HCT116 (cell line): ENCODE measurements at regions not wholly inside any gene's neighbourhood (a gene's known extent, or its start where the extent isn't known, plus 50 kb on each side); places are given as distances from the start of the nearest gene placed in this dataset.

Source experiments
- CEBPB ChIP-seq: IDR thresholded peaks from 2 replicates; pipeline ENCODE4 v1.6.1; 2012; ENCODE audit warnings: low read depth
- EGR1 ChIP-seq: IDR thresholded peaks from 2 replicates; pipeline ENCODE4 v1.6.1; 2012; ENCODE audit warnings: low read depth
- ELF1 ChIP-seq: IDR thresholded peaks from 2 replicates; pipeline ENCODE4 v1.6.1; 2012; ENCODE audit warnings: low read depth, borderline replicate concordance
- EZH2phosphoT487 ChIP-seq: fragments of 200-600 bp; IDR thresholded peaks from 2 replicates; pipeline ENCODE4 v1.6.1; 2018; ENCODE audit warnings: antibody characterized with exemption, borderline replicate concordance
- JUND ChIP-seq: IDR thresholded peaks from 2 replicates; pipeline ENCODE4 v1.6.1; 2012
- POLR2A ChIP-seq: IDR thresholded peaks from 2 replicates; pipeline ENCODE4 v1.7.0; 2011; ENCODE audit warnings: borderline replicate concordance; ENCODE audit not compliant: insufficient read depth, insufficient read length; ENCODE audit errors: extremely low read depth
- POLR2AphosphoS5 ChIP-seq: IDR thresholded peaks from 2 replicates; pipeline ENCODE4 v1.6.1; 2011; ENCODE audit warnings: mild to moderate bottlenecking, low read depth, low read length, moderate library complexity
- RAD21 ChIP-seq: IDR thresholded peaks from 2 replicates; pipeline ENCODE4 v1.6.1; 2012; ENCODE audit warnings: low read depth, mild to moderate bottlenecking
- SP1 ChIP-seq: IDR thresholded peaks from 2 replicates; pipeline ENCODE4 v1.6.1; 2012; ENCODE audit warnings: low read depth
- TCF7L2 ChIP-seq: IDR thresholded peaks from 2 replicates; pipeline ENCODE4 v1.7.0; 2011; ENCODE audit warnings: borderline replicate concordance, inconsistent platforms; ENCODE audit not compliant: insufficient read depth, insufficient read length; ENCODE audit errors: extremely low read depth
- TF ChIP-seq, protein P1 (sequence below), 3 experiments: fragments of 200-600 bp in 1 of 3; sonication (generic) in 1 of 3; IDR thresholded peaks in 2 of 3; conservative IDR thresholded peaks in 1 of 3; 2 replicates each; pipeline ENCODE4 v1.5.1; 2012 to 2017; ENCODE audit warnings: low read depth in 2 of 3, low read length in 2 of 3, antibody characterized with exemption in 1 of 3, borderline replicate concordance in 1 of 3, control low read depth in 1 of 3, mild to moderate bottlenecking in 1 of 3, mixed read lengths in 1 of 3, mixed run types in 1 of 3, moderate library complexity in 1 of 3; ENCODE audit not compliant: insufficient read depth in 1 of 3
- TF ChIP-seq, protein P2 (sequence below): IDR thresholded peaks from 2 replicates; pipeline ENCODE4 v1.6.1; 2011; ENCODE audit warnings: mild to moderate bottlenecking, low read length, moderate library complexity; ENCODE audit not compliant: insufficient replicate concordance; ENCODE audit errors: extremely low read depth
- TF ChIP-seq, protein P3 (sequence below): IDR thresholded peaks from 2 replicates; pipeline ENCODE4 v1.6.1; 2012

DNA sequence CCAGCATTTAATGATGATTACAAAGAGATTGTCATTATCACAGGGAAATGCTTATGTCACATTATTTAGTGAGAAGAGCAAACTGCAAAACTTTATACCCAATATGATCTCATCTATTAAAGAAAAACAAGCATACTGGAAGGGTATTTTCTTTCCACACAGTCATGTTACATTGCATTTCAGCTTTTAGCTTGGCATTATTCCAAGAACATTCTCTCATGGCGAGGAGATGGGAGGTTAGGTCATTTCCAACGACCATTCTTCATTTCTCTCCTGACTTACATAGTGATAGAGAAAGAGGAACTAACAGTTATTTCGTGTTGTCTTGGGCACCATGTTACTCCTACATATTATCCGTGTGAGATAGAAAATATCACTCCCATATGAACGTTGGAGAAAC, 309.4 kb upstream of the XYLT1 start:
- no peak for TF ChIP-seq RAD21
- TF ChIP-seq, protein P1, sequence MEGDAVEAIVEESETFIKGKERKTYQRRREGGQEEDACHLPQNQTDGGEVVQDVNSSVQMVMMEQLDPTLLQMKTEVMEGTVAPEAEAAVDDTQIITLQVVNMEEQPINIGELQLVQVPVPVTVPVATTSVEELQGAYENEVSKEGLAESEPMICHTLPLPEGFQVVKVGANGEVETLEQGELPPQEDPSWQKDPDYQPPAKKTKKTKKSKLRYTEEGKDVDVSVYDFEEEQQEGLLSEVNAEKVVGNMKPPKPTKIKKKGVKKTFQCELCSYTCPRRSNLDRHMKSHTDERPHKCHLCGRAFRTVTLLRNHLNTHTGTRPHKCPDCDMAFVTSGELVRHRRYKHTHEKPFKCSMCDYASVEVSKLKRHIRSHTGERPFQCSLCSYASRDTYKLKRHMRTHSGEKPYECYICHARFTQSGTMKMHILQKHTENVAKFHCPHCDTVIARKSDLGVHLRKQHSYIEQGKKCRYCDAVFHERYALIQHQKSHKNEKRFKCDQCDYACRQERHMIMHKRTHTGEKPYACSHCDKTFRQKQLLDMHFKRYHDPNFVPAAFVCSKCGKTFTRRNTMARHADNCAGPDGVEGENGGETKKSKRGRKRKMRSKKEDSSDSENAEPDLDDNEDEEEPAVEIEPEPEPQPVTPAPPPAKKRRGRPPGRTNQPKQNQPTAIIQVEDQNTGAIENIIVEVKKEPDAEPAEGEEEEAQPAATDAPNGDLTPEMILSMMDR (IDR thresholded peaks at IDR 0.05 in 2 of 3, conservative IDR thresholded peaks at IDR 0.05 in 1 of 3; ENCODE audit: borderline replicate concordance in 1 of 3, insufficient read depth in 1 of 3, low read depth in 2 of 3, low read length in 2 of 3): no peak
- TF ChIP-seq POLR2A: no peak
- TF ChIP-seq, protein P2, sequence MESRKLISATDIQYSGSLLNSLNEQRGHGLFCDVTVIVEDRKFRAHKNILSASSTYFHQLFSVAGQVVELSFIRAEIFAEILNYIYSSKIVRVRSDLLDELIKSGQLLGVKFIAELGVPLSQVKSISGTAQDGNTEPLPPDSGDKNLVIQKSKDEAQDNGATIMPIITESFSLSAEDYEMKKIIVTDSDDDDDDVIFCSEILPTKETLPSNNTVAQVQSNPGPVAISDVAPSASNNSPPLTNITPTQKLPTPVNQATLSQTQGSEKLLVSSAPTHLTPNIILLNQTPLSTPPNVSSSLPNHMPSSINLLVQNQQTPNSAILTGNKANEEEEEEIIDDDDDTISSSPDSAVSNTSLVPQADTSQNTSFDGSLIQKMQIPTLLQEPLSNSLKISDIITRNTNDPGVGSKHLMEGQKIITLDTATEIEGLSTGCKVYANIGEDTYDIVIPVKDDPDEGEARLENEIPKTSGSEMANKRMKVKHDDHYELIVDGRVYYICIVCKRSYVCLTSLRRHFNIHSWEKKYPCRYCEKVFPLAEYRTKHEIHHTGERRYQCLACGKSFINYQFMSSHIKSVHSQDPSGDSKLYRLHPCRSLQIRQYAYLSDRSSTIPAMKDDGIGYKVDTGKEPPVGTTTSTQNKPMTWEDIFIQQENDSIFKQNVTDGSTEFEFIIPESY: no peak
- TF ChIP-seq, protein P3, sequence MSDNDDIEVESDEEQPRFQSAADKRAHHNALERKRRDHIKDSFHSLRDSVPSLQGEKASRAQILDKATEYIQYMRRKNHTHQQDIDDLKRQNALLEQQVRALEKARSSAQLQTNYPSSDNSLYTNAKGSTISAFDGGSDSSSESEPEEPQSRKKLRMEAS: no peak
- no peak for TF ChIP-seq POLR2AphosphoS5
- no peak for TF ChIP-seq CEBPB
- TF ChIP-seq EZH2phosphoT487: no peak
- TF ChIP-seq ELF1: no peak
- no peak for TF ChIP-seq TCF7L2
- TF ChIP-seq EGR1: no peak
- no peak for TF ChIP-seq JUND
- TF ChIP-seq SP1: no peak
